Glutamatergic neuron (in vitro differentiated cells): ENCODE measurements at regions not wholly inside any gene's neighbourhood (a gene's known extent, or its start where the extent isn't known, plus 50 kb on each side); places are given as distances from the start of the nearest gene placed in this dataset.

Experiments used
- DNase-seq: peaks from one replicate; pipeline ENCODE4 v3.0.0; 2022
- H3K27ac Mint-ChIP-seq: one replicate; pipeline ENCODE4 v1.8.0; 2020; ENCODE audit warnings: mild to moderate bottlenecking, mixed read lengths, inconsistent platforms; ENCODE audit not compliant: unreplicated experiment
- H3K27me3 Mint-ChIP-seq: one replicate; pipeline ENCODE4 v1.8.0; 2020; ENCODE audit warnings: mild to moderate bottlenecking, moderate library complexity, mixed read lengths, inconsistent platforms; ENCODE audit not compliant: unreplicated experiment
- H3K36me3 Mint-ChIP-seq: one replicate; pipeline ENCODE4 v1.8.0; 2020; ENCODE audit warnings: mild to moderate bottlenecking, mixed read lengths, inconsistent platforms; ENCODE audit not compliant: unreplicated experiment
- H3K4me1 Mint-ChIP-seq: one replicate; pipeline ENCODE4 v1.8.0; 2020; ENCODE audit warnings: mild to moderate bottlenecking, low read depth, mixed read lengths, inconsistent platforms; ENCODE audit not compliant: unreplicated experiment
- H3K4me3 Mint-ChIP-seq: one replicate; pipeline ENCODE4 v1.8.0; 2020; ENCODE audit warnings: mild to moderate bottlenecking, mixed read lengths, inconsistent platforms; ENCODE audit not compliant: unreplicated experiment
- H3K9me3 Mint-ChIP-seq: one replicate; pipeline ENCODE4 v1.8.0; 2020; ENCODE audit warnings: mild to moderate bottlenecking, moderate library complexity, mixed read lengths, inconsistent platforms; ENCODE audit not compliant: unreplicated experiment
- TF ChIP-seq, protein P1 (sequence below): fragments of 200-600 bp; sonication (generic); IDR thresholded peaks from one replicate; pipeline ENCODE4 v1.5.0; 2021; ENCODE audit not compliant: partially characterized antibody, unreplicated experiment

DNA sequence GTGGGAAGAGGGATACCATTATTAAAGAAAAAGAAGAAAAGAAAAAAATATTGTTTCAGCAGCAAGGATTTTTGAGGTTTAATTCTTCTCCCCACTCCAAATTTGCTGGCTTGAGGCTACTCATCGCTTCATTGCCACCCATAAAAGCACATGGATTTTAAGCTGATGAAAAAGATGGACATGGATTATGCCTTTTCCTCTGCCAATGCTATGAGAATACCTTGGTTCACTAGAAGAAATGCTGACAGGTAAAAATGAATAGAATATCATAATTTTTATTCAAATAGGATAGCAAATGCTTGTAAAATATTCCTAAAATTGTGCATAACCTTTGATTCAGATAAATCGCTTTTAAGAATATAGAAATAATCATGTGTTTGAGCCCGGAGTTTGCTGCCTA lies 289.7 kb upstream of the DPYD start:
- Mint-ChIP-seq H3K36me3 (no peaks in the 10 kb centered on the region), H3K27ac (no peak overlapping the region), H3K9me3 (peaks cover 3% of the 10 kb centered on the region), H3K4me1 (no peaks in the 10 kb centered on the region), H3K27me3 (no peaks in the 10 kb centered on the region), H3K4me3 (no peak overlapping the region)
- TF ChIP-seq, protein P1, sequence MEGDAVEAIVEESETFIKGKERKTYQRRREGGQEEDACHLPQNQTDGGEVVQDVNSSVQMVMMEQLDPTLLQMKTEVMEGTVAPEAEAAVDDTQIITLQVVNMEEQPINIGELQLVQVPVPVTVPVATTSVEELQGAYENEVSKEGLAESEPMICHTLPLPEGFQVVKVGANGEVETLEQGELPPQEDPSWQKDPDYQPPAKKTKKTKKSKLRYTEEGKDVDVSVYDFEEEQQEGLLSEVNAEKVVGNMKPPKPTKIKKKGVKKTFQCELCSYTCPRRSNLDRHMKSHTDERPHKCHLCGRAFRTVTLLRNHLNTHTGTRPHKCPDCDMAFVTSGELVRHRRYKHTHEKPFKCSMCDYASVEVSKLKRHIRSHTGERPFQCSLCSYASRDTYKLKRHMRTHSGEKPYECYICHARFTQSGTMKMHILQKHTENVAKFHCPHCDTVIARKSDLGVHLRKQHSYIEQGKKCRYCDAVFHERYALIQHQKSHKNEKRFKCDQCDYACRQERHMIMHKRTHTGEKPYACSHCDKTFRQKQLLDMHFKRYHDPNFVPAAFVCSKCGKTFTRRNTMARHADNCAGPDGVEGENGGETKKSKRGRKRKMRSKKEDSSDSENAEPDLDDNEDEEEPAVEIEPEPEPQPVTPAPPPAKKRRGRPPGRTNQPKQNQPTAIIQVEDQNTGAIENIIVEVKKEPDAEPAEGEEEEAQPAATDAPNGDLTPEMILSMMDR, result no peak
- no peak for DNase-seq

DNA sequence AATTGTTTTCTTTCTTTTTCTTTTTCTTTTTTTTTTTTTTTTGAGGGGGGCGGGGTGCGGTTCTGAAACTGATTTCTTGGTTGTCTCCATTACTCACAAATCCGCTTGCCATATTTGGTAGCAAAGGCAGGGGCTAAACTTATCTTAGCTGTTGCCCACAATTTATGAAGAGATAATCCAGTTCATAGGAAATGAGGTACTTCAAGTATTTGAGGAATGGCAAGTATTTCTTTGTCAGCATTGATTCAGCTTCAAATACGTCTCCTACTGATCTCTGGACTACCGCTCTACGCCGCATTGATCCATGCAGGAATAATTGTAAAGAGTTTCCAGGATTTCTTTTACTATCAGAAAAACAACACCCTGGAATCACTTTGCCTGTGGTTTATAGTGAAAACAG lies 289.2 kb upstream of the DPYD start:
- DNase-seq, result no peak
- no peak overlapping the region for H3K4me3 Mint-ChIP-seq
- H3K36me3 Mint-ChIP-seq, result no peaks in the 10 kb centered on the region
- no peak overlapping the region for H3K27ac Mint-ChIP-seq
- no peaks in the 10 kb centered on the region for H3K4me1 Mint-ChIP-seq
- TF ChIP-seq, protein P1, result no peak
- no peaks in the 10 kb centered on the region for H3K27me3 Mint-ChIP-seq
- peaks cover 2% of the 10 kb centered on the region for H3K9me3 Mint-ChIP-seq

DNA sequence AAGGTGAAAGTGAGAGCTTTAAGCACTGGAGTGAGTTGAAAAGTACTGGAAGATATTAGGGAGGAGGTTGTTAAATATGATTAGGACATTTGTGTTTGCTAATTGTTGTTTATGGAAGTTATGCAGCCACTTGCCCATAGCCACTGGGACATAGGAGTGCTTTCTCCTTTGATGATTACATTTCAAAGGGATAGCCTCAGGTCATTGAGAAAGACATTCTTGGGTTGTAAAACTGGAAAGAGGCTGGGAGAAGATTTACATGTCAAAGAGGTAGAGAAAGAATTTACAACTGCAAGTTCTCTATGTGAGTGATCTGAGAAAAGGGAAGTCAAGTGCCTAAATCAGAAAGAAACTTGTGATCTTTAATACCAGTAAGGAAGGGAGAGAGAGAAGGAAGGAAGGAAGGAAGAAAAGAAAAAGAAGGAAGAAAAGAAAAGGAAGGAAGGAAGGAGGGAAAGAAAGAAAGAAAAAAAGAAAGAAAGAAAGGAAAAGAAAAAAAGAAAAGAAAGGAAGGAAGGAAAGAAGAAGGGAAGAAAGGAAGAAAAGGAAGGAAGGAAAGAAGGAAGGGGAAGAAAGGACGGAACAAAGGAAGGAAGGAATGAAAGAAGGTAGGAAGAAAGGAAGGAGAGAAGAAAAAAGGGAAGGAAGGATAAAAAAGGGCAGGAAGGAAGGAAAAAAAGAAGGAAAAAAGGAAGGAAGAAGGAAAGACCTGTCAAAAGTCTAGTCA lies 284.6 kb upstream of the DPYD start:
- no peaks in the 10 kb centered on the region for H3K36me3 Mint-ChIP-seq
- no peak overlapping the region for H3K4me3 Mint-ChIP-seq
- peaks cover 2% of the 10 kb centered on the region for H3K27me3 Mint-ChIP-seq
- no peak for DNase-seq
- no peaks in the 10 kb centered on the region for H3K4me1 Mint-ChIP-seq
- H3K27ac Mint-ChIP-seq, result no peak overlapping the region
- TF ChIP-seq, protein P1, result no peak
- peaks cover 2% of the 10 kb centered on the region for H3K9me3 Mint-ChIP-seq

DNA sequence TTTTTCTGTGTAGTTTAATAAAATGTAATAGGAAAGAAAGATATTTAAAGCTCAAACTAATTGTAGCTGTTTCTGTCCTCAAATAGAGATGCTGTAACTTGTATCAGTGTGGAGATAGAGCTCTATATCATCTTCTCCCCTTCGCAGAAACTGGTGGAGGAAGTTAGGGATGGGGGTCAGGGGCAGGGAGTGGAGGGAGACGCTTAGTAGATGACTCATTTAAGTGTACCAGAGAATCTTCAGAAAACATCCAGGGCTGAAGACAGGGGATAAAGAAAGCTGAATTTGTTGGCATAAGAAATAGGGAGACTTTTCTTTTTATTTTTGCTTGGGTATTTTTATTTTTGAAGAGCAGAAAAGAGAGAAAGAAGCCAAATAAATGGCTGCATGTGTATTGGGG lies 282.6 kb upstream of the DPYD start:
- TF ChIP-seq, protein P1, result no peak
- DNase-seq, result no peak
- no peaks in the 10 kb centered on the region for H3K36me3 Mint-ChIP-seq
- no peak overlapping the region for H3K27ac Mint-ChIP-seq
- H3K4me3 Mint-ChIP-seq, result no peak overlapping the region
- no peaks in the 10 kb centered on the region for H3K4me1 Mint-ChIP-seq
- peaks cover 2% of the 10 kb centered on the region for H3K9me3 Mint-ChIP-seq
- peaks cover 2% of the 10 kb centered on the region for H3K27me3 Mint-ChIP-seq

DNA sequence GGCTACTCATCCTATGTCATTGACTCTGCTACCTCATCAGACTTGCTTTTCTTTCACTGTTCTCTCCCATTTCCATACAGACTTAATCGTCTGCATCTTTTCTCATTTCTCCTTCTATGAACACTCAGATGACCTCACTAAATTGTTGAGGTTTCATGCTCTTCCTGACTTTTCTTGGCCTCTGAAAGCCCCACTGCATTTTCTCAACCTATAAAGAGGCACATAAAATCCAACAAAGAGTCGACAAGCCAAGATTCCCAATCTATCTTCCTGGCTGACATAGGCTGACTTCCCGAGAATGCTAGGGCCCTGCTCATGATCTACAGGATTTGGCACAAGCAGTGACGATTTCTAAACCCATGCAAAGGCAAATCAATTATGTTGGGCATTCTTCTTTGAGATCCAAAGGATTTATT lies 280.8 kb upstream of the DPYD start:
- no peak for DNase-seq
- TF ChIP-seq, protein P1, result no peak
- H3K4me1 Mint-ChIP-seq, result no peaks in the 10 kb centered on the region
- H3K27ac Mint-ChIP-seq, result no peak overlapping the region
- H3K36me3 Mint-ChIP-seq, result no peaks in the 10 kb centered on the region
- peaks cover 2% of the 10 kb centered on the region for H3K9me3 Mint-ChIP-seq
- H3K4me3 Mint-ChIP-seq, result no peak overlapping the region
- peaks cover 2% of the 10 kb centered on the region for H3K27me3 Mint-ChIP-seq
